ENCODE measurements at regions not wholly inside any gene's neighbourhood (a gene's known extent, or its start where the extent isn't known, plus 50 kb on each side); places are given as distances from the start of the nearest gene placed in this dataset.
"Not testable (repeated sequence)": the region's sequence is repeated elsewhere in the genome, so short reads cannot be mapped to it uniquely, and the experiment has no call there.

DNA sequence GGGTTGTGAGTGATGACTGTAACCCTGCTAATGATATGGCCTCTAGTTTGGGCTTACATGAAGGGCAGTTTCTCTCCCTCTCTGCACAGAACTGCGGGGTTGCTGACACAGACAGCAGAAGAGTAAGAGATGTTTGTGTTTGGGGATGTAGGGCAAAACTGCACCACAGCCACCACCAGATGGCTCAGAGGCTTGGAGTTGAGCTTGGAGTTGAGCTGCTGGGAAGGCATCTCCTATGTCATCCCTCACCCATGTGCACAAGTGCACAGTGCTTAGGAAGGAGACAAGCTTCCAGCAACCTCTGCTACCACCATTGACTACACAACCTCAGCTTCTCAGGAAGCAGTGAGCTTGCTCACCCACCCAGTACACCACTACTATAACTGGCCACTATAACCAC, 303.9 kb upstream of the DEFB112 start:
- no peak for DNase-seq

DNA sequence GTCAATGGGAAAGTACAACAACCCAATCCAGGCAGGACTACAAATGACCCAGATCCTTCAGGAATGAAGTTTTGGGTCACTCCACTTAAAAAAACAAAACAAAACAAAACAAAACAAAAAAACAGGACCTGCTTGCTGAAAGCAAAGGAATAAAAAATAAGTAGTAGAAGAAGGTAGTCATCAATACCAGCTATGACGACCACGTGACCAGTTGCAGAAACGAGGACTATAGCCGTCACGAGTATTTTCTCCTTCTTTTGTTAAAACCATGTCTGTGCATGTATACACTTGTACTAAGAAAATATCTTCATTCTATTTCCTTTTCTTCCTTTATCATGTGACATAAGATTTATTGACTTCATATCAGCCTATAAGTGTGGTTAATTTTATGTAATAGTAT, 308.4 kb upstream of the DEFB112 start:
- DNase-seq: no peak

DNA sequence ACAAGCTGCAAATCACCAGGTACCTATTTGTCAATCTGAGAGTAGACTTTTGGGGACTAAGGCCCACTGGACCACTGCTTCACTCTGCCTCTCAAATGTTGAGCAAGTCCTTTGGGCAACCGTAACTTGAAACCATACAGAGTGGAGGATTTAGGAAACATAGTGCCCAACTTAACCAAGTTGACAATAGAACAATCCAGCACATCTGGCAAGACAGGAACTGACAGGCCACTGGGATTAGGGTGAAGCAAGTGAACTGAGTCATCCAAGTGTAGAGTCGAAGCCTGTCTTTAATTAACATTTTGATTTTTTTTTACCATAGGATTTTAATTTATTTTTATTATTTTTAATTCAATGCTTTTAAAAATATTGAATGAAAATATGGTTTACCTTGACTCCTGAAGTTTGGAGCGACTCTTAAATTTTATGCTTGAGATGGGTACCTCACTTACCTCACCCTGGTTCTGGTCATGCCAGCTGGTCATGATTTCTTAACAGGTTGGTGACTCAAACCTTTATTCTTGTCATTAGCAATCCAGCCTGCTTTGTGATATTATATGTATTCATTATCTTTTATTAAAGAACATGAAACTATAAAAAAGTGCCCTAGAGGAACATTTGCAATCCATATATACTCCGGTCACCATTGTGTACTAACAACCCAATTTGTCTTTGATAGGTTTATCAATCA, 312.1 kb upstream of the DEFB112 start:
- DNase-seq: no peak

- DNase-seq: no peak
Measured at GRCh38 chr6:50362706-50363105, 313.0 kb upstream of the DEFB112 start.

DNA sequence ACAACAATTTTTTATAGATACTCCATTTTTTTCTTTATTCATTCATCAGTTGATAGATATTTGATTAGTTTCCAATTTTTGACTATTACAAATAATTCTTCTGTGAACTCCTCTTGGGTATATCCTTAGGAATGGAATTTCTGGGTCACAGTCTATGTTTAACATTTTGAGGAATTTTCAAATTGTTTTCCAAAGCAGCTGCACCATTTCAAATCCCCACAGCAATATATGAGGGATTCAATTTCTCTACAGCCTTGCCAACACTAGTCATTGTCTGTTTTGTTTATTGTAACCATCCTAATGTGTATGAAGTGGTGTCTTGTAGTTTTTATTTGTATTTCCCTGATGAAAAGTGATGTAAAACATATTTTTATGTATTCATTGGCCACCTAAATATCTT, 320.3 kb upstream of the DEFB112 start:
- DNase-seq: no peak

- DNase-seq: no peak
Measured at GRCh38 chr6:50380406-50381098, 330.8 kb upstream of the DEFB112 start.

- DNase-seq: no peak
Measured at GRCh38 chr6:50381099-50381415, 331.3 kb upstream of the DEFB112 start.

DNA sequence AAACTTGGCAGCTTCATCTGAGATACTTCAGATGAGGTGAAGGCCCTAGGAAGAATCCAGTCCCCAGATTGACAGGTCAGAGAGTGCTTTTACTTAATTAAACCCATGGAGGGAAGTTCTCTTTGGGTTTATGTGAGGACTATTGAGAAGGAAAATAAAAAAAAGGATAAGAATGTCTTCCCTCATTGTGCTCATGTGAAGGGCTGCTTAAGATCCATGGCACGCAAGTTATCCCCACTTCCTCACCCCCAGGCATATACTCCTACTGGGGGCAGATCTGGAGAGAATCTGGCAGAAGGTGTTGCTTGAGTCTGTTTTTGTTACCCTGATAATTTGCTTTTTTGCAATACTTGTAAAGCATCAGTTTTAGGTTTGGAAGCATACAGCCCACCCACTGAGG, 322.9 kb upstream of the TFAP2D start:
- no peak for DNase-seq

DNA sequence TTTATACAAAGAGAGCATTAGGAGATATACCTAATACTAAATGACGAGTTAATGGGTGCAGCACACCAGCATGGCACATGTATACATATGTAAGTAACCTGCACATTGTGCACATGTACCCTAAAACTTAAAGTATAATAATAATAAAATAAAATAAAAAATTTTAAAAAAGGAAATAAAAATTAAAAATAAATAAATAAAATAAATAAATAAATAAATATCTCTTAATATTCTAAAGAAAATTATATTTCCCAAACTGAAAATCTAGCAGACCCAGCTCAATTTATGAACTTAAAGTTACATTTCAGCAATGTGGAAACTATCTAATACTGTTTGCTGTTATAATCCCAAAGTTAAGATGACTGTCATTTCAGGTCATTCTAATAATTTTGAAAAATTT, 319.2 kb upstream of the TFAP2D start:
- DNase-seq: not testable (repeated sequence)

- no peak for DNase-seq
Measured at GRCh38 chr6:50404643-50405042, 308.7 kb upstream of the TFAP2D start.

DNA sequence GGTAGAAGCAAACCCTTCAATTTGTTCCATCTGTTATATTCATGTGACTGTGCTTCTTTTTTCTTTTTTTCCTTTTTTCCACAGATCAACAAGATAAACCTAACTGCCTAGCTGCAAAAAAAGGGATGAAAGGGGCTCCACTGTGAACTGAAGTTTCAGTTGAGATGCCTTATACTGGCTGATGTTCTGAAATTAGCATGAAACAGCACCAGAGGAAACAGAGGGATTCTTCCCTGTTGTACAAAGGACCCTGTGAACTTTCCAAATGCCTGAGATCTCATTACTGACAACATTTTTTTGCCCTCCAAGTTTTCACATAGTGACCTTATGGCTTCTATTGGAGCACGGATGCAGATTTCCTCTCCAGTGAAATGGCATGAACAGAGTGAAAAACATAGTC, 302.7 kb upstream of the TFAP2D start:
- no peak for DNase-seq

DNA sequence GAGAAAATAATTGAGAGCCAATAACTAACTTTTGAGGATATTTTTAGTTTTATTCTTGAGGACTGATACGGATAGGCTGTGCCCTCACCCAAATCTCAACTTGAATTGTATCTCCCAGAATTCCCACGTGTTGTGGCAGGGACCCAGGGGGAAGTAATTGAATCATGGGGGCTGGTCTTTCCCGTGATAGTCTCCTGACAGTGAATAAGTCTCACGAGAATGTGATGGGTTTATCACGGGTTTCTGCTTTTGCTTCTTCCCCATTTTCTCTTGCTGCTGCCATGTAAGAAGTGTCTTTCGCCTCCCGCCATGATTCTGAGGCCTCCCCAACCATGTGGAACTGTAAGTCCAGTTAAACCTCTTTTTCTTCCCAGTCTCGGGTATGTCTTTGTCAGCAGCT, 292.3 kb upstream of the TFAP2D start:
- not testable (repeated sequence) for DNase-seq

DNA sequence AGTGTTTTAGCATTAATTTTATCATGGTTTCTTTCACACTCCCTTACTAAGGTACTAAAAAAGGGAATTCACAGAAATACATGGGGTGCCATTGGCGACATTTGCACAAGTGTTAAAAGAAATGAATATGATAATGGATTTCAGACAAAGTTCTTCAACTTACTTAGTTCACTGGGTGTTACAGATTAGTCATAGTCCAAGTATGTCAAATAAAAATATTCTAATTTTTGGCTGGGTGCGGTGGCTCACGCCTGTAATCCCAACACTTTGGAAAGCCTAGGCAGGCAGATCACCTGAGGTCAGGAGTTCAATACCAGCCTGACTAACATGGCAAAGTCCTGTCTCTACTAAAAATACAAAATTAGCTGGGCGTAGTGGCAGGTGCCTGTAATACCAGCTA, 286.1 kb upstream of the TFAP2D start:
- DNase-seq: no peak

DNA sequence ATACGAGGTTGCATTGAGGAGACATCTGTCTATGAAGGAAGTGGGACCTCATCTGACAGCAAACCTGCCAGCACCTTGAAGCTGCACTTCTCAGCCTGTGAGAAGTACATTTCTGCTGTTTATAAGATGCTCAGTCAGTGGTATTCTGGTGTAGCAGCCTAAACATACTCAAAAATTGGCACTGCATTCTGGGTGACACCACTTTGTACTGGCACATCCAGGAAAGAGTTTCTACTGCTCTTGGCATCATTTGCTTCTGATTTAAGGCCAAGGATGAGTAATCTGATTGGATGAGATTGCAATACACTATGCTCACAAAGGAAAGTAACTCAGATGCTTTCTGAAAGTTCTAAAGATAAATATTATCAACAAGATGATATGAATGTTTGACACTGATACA, 275.4 kb upstream of the TFAP2D start:
- DNase-seq: no peak

GRCh38 chr6:50442531-50443040, 270.7 kb upstream of the TFAP2D start:
- no peak for DNase-seq

DNA sequence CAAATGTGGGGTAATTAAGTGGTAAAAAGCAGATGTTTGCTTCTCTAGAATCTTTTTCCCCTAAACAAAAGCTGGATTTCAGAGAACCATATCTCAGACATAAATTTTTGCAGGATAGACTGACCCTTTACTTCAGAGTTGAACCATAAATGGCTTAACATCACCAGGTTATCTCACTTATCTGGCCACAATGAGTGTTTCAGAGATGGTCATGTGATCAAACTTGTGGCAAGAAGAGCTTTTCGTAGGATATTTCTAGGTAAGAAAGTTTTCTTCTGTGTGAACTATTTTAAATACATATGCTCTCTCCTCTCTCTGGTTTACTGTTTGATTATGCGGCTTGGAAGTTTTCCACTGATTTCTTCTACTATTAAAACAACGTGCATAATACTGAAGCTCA, 270.2 kb upstream of the TFAP2D start:
- DNase-seq: no peak

DNA sequence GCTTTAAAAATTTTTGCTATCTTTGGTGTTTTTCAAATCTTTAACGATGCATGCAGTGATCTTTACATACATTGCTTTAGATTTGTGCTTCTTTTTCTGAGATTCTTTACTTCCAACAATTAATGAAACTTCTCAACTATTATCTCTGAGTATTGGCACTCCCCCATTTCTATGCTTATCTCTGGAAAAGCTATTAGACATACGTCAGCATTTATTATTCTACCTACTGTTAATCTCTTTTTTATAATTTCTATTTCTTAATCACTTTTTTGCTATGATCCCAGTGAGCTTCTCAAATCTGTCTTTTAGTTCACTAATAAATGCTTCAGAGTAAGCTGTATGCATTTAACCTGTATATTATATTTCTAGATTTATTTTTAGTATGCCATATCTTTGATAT, 264.2 kb upstream of the TFAP2D start:
- DNase-seq: no peak

DNA sequence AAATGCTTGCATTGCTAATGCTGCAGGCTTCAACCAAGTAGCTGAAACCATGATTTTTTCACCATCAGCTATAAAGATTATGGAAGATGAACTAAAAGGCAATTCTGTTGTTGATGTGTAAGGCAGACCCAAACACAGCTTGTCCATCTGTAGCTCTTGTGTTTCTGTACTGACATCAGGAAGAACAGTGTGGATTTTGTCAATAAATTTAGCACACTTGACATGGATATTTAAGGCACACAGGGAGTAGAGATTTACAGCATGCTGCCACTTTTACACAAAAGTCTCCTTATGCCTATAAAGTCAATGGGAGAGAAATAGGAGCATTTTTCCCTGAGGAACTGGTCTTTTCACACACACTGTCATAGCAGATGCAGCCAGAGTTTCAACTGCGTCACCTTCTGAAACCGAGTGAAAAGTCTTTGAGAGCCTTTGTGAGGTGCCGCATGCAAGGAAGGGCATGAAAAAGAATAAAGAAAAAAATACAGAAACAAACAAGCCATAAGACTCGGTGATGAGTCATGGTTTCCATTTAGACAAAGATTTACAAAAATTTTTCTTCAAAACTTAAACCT, 261.4 kb upstream of the TFAP2D start:
- DNase-seq: no peak

GRCh38 chr6:50455029-50455428, 258.3 kb upstream of the TFAP2D start:
- no peak for DNase-seq

- no peak for DNase-seq
Measured at GRCh38 chr6:50457351-50457750, 256.0 kb upstream of the TFAP2D start.

GRCh38 chr6:50461696-50462095, 251.6 kb upstream of the TFAP2D start:
- DNase-seq: no peak

DNA sequence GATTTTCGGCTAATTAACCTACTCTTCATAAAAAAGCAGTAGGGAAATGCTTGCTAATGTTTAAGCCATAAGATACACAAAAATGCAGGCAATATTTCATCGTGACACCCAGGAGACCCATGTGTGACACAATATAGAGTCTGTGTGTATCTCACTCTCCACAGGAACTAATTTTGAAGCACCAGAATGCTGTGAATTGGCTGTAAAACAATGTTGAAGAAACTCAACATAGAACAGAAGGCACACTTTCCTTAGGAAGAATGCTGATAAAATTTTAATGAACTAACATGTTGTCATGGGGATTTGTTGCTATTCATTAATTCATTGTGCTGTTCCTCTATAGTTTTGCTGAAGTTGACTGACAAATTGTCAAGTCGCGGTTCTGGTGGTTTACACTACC, 249.4 kb upstream of the TFAP2D start:
- no peak for DNase-seq

DNA sequence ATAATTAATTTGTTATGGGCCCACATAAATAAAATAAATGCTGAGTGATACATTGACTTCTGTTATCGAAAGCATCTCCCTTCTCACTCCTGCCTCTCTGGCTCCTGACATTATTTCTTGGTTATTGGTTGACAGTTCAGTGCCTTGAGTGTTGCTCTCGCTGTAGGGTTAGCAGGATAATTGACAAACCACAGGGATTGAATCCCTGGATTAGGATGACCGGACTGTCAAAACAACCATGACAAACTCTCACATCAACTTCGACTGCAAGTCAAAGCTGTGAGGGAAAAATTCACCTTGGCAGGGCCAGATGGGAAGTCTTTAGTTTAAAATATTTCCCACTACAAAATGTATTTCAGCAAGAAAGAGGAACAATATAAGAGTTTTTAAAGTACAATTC, 245.4 kb upstream of the TFAP2D start:
- DNase-seq: no peak

DNA sequence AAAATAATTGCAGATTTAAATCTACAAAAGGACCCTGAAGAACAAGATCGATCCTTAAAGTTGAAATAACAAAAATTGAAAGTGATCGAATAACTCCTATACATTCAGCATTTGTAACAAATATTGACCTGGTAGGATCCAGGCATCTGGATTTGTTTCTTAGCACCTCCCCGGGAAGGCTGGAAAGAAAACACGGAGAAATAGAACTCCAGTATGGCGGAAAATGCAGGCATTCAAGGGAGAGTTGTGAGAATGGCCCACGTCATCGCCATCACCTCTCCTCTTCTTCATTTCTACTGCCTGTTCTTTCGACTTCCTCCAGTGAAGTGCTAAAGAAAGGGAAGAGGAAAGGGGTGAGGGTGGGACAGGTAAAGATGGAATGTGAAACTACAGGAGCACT, 242.3 kb upstream of the TFAP2D start:
- DNase-seq: no peak

GRCh38 chr6:50510361-50510760, 203.0 kb upstream of the TFAP2D start:
- no peak for DNase-seq
